Body of pancreas (tissue), 4 donors: ENCODE measurements at regions not wholly inside any gene's neighbourhood (a gene's known extent, or its start where the extent isn't known, plus 50 kb on each side); places are given as distances from the start of the nearest gene placed in this dataset.
"Not testable (repeated sequence)": the region's sequence is repeated elsewhere in the genome, so short reads cannot be mapped to it uniquely, and the experiment has no call there.

ENCODE experiments used
- ATAC-seq: fragments of 150-250 bp; one replicate; pipeline ENCODE4 v1.9.1; 2016
- DNase-seq, 4 donors: peaks; one replicate each; pipeline ENCODE4 v3.0.0-alpha.2; 2019
- H3K27ac ChIP-seq, 4 donors: fragments of 200-600 bp; sonication (generic); 1 replicate in 3 of 4; 2 replicates in 1 of 4; pipeline versions ENCODE4 v1.5.1 to v1.6.1; 2016 to 2019; ENCODE audit warnings: mild to moderate bottlenecking in 1 of 4, mixed read lengths in 1 of 4, moderate library complexity in 1 of 4
- H3K27me3 ChIP-seq, 2 donors: fragments of 200-600 bp; sonication (generic); one replicate each; pipeline ENCODE4 v1.6.0; 2016; ENCODE audit warnings: mild to moderate bottlenecking in 1 of 2
- H3K36me3 ChIP-seq, 2 donors: fragments of 200-600 bp; sonication (generic); replicated peaks in 1 of 2; 2 replicates each; pipeline ENCODE4 v1.5.1; 2016; ENCODE audit warnings: low read depth in 2 of 2; ENCODE audit not compliant: insufficient read depth in 1 of 2
- H3K4me1 ChIP-seq: fragments of 200-600 bp; sonication (generic); one replicate; pipeline ENCODE4 v1.6.0; 2016
- H3K4me3 ChIP-seq, 2 donors: fragments of 200-600 bp; sonication (generic); 1 replicate in 1 of 2; 2 replicates in 1 of 2; pipeline ENCODE4 v1.5.1; 2016 to 2019
- H3K9me3 ChIP-seq, 3 donors: fragments of 200-600 bp; sonication (generic); 1 replicate in 2 of 3; 2 replicates in 1 of 3; pipeline ENCODE4 v1.5.1; 2016
- CTCF ChIP-seq, 7 experiments: fragments of 450-650 bp in 4 of 7; fragments of 200-600 bp in 3 of 7; sonication (generic) in 3 of 7; IDR thresholded peaks; one replicate each; pipeline ENCODE4 v1.5.1; 2016 to 2019; ENCODE audit warnings: antibody characterized with exemption in 7 of 7
- POLR2A ChIP-seq, 3 donors: fragments of 450-650 bp; IDR thresholded peaks; one replicate each; pipeline ENCODE4 v1.6.1; 2016; ENCODE audit warnings: antibody characterized with exemption in 3 of 3, mild to moderate bottlenecking in 2 of 3
- WGBS, 2 donors: methylation state at CpG; one replicate each; pipeline ENCODE4 v1.1.5; 2017; 5-methylcytosine and 5-hydroxymethylcytosine counted together
- intact Hi-C: fragments of 100-400 bp; cut with DNase I; formaldehyde crosslinking; loops from one replicate; pipeline ENCODE4 v1.15.1; 2023

- Histone ChIP-seq H3K4me3 (no peak overlapping the region), H3K9me3 (no peaks in the 10 kb centered on the region), H3K27ac (no peak overlapping the region), H3K27me3 (peaks cover 0 to 4% of the 10 kb centered on the region in 2 donors), H3K4me1 (no peaks in the 10 kb centered on the region), H3K36me3 (no peaks in the 10 kb centered on the region)
- intact Hi-C loops, result no loop called here
- TF ChIP-seq CTCF (IDR thresholded peaks at IDR 0.05), result no peak
- ATAC-seq (no peak), DNase-seq (no peak)
- WGBS, 2 donors, result 32% methylated on average over 2 of the region's 2 CpGs
Observed at GRCh38 chr17:34024806-34025551, 230.1 kb upstream of the CCL2 start.

- intact Hi-C loops, H3K27ac ChIP-seq, ATAC-seq, H3K4me1 ChIP-seq, H3K27me3 ChIP-seq, H3K36me3 ChIP-seq, H3K9me3 ChIP-seq, H3K4me3 ChIP-seq, DNase-seq: not testable (repeated sequence)
- 38 to 45% methylated on average over 7 of the region's 7 CpGs for WGBS, 2 donors
Observed at GRCh38 chr17:34030601-34031000, 224.5 kb upstream of the CCL2 start.

- H3K4me1 ChIP-seq, H3K27ac ChIP-seq, intact Hi-C loops, DNase-seq, H3K27me3 ChIP-seq, ATAC-seq, H3K4me3 ChIP-seq, H3K9me3 ChIP-seq, H3K36me3 ChIP-seq: not testable (repeated sequence)
Observed at GRCh38 chr17:34032305-34032704, 222.8 kb upstream of the CCL2 start.

GRCh38 chr17:34038786-34039185, 216.3 kb upstream of the CCL2 start:
- H3K9me3 ChIP-seq, H3K4me1 ChIP-seq, intact Hi-C loops, H3K27me3 ChIP-seq, DNase-seq, H3K36me3 ChIP-seq, H3K4me3 ChIP-seq, H3K27ac ChIP-seq, ATAC-seq: not testable (repeated sequence)
- WGBS, 2 donors, result 68 to 82% methylated on average over 9 of the region's 9 CpGs

- ATAC-seq, H3K27me3 ChIP-seq, H3K36me3 ChIP-seq, H3K27ac ChIP-seq, DNase-seq, H3K4me3 ChIP-seq, H3K4me1 ChIP-seq, intact Hi-C loops, H3K9me3 ChIP-seq: not testable (repeated sequence)
- 76 to 81% methylated on average over 11 of the region's 11 CpGs for whole genome bisulfite sequencing, 2 donors
Observed at GRCh38 chr17:34039213-34039612, 215.9 kb upstream of the CCL2 start.

GRCh38 chr17:34039759-34040555, 215.1 kb upstream of the CCL2 start:
- H3K27me3 ChIP-seq, intact Hi-C loops, H3K4me3 ChIP-seq, H3K36me3 ChIP-seq, H3K9me3 ChIP-seq, H3K4me1 ChIP-seq, H3K27ac ChIP-seq: not testable (repeated sequence)
- 53 to 58% methylated on average over 15 to 28 of the region's 69 CpGs for WGBS, 2 donors
- peak; percentile 84 for ATAC-seq
- DNase-seq, result peak in 3 of 4 donors; percentile 17 to 18 (median 17)

GRCh38 chr17:34045990-34046389, 209.1 kb upstream of the CCL2 start:
- DNase-seq, result no peak
- WGBS, 2 donors, result 70 to 72% methylated on average over 2 of the region's 2 CpGs
- no peak overlapping the region for H3K4me3 ChIP-seq
- TF ChIP-seq POLR2A (IDR thresholded peaks at IDR 0.05) (no peak), CTCF (IDR thresholded peaks at IDR 0.05) (no peak)
- no peak for ATAC-seq
- H3K27me3 ChIP-seq, result no peaks in the 10 kb centered on the region
- H3K4me1 ChIP-seq, result no peaks in the 10 kb centered on the region
- no peaks in the 10 kb centered on the region for H3K9me3 ChIP-seq
- intact Hi-C loops, result no loop called here
- H3K27ac ChIP-seq, result no peak overlapping the region
- no peaks in the 10 kb centered on the region for H3K36me3 ChIP-seq
